Astrocyte of the hippocampus (primary cell): ENCODE measurements at regions not wholly inside any gene's neighbourhood (a gene's known extent, or its start where the extent isn't known, plus 50 kb on each side); places are given as distances from the start of the nearest gene placed in this dataset.
"Not testable (repeated sequence)": the region's sequence is repeated elsewhere in the genome, so short reads cannot be mapped to it uniquely, and the experiment has no call there.

Experiments used
- DNase-seq: peaks from one replicate; pipeline ENCODE4 v3.0.0; 2011; ENCODE audit warnings: low read depth, low spot score

- DNase-seq, result no peak
Measured at GRCh38 chr3:90180543-90180942, 1073.1 kb downstream of the EPHA3 start.

- DNase-seq, result peak; percentile 29
Measured at GRCh38 chr3:90182291-90182976, 1075.0 kb downstream of the EPHA3 start.

- DNase-seq, result peak; percentile 44
Measured at GRCh38 chr3:90184861-90185260, 1077.4 kb downstream of the EPHA3 start.

DNA sequence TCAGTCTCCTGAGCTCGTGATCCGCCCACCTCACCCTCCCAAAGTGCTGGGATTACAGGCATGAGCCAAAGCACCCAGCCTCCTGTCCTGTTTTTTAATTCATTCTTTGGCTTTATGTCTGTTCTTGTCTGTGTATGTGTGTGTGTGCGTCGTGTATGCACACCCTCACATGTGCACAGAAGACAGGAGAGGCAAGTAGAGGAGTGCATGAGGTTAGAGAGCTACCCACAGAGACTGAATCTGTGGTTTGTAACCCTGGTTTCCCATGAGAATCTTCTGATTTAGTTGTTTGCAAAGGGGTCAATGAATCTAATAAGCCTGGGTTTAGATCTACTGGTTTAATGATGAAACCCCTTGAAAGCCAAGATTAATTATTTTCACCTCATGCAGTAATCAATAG, 1090.0 kb downstream of the EPHA3 start:
- DNase-seq, result not testable (repeated sequence)

DNA sequence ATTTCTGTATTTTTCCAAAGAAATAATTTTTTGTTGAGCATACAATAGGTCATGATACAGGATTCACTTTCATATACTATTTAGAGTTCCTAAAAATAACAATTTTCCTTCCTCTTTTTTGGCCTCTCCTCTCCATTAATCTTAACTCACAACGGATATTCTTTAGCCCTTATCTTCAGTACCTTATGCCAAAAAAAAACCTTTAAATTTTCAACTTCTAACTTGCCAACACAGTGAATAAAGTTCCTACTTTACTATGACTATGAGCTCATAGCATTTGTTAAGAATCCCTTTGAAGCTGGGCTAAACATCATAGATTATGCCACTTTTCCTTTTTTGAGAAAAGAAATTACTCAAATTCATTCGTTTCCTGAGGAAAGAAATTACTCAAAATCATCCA, 1095.5 kb downstream of the EPHA3 start:
- not testable (repeated sequence) for DNase-seq

DNA sequence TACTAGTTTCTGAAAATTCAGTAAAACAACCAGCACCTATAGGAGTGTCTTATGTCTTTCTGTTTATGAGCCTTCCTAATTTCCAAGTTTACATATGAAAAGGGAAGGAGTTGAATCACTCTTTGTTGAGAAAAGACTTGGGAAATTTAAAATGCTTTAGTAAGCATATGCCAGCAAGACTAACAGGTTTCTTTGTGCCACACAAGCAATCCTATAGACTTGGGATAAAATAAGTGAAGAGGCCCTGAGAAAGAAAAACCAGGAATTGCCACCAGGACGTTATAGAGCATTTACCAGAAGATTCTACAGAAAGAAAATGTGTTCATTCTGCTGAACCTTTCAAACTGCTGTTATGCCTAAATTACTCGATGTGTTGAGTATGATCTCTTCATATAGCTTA, 1099.1 kb downstream of the EPHA3 start:
- DNase-seq, result not testable (repeated sequence)

DNA sequence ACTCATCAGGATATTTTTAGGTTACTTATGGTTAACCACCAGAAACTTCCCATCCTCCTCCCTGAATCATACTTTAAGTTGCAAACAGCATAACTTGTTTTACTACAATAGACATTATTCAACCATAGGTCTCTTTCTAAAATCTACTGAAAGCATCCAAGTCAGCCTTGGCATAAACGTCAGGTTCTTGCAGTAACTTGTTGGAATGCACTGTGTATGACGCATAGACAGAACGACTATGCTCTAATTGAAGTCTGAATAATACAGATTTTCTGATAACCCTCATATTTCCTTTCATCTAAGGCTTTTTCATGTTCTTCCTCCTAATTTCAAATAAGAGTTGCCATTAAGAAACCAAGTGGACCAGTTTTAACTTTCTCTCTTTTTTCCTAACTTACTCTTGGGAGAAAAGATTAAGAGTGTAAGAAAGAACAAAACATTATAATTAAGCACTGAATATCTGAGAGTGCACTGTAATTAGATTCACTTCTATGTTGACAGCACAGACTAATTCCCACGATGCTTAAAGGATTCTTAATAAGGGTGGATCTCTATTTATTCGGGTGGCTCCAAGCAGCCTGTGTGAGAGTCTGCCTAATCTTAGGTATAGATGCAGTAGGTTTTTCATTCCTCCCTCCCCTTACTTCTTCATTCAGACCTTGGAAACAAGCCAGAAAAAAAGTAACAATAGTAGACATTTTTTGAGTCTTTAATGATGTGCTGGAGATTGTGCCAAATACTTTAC, 1100.1 kb downstream of the EPHA3 start:
- not testable (repeated sequence) for DNase-seq

DNA sequence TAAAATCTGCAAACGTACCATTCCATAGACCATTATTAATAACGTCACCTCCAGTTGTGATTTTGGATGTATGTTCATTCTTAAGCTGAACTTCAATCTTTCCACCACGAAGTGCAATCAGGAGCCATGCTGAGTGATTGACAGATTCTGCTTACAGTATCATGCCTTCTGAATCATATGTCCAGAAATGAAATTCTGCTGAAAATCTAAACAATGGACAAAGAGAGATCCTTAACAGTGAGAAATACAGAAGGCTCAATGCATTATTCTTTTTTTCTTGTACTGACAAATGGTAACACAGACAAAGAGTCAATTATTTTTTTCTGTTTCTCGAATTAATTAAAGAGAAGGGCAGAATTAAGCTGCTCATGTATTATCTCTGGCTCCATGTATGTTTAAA, 1114.5 kb downstream of the EPHA3 start:
- no peak for DNase-seq

GRCh38 chr3:90241481-90241880, 1134.1 kb downstream of the EPHA3 start:
- DNase-seq, result no peak

GRCh38 chr3:90253131-90253530, 1145.7 kb downstream of the EPHA3 start:
- no peak for DNase-seq

- no peak for DNase-seq
Measured at GRCh38 chr3:90261481-90262433, 1154.3 kb downstream of the EPHA3 start.
